GM12878 (cell line): ENCODE measurements at regions not wholly inside any gene's neighbourhood (a gene's known extent, or its start where the extent isn't known, plus 50 kb on each side); places are given as distances from the start of the nearest gene placed in this dataset.

Source experiments
- ATAC-seq: fragments of 200-7000 bp; cut with Tn5 transposase; 3 replicates; pipeline ENCODE4 v1.9.1; 2020; ENCODE audit warnings: mild to moderate bottlenecking, moderate library complexity
- BruUV-seq: library from RNA; stranded (reverse); fragments of 400-500 nt; replicated peaks from 2 replicates; lab custom pipeline; 2021; lab: Mats Ljungman, UMichigan
- CTCF ChIA-PET: fragments of 300-600 bp; sonication (Branson Sonifier 250); formaldehyde crosslinking; extraction: SDS; loops from one replicate; lab custom pipeline; 2021; ENCODE audit warnings: inconsistent platforms; lab: Yijun Ruan, JAX
- POLR2A ChIA-PET: fragments of 350-600 bp; formaldehyde crosslinking; extraction: SDS; loops from one replicate; lab custom pipeline; 2021; ENCODE audit warnings: inconsistent platforms; lab: Charles Lee
- RAD21 ChIA-PET: fragments of 300-600 bp; sonication (Branson Sonifier 250); formaldehyde crosslinking; loops from one replicate; lab custom pipeline; 2023; ENCODE audit warnings: antibody characterized with exemption; ENCODE audit not compliant: unreplicated experiment; lab: Charles Lee
- SMC1A ChIA-PET: fragments of 300-600 bp; sonication (Branson Sonifier 250); formaldehyde crosslinking; loops from one replicate; lab custom pipeline; 2023; ENCODE audit not compliant: unreplicated experiment, uncharacterized antibody; lab: Charles Lee
- DNase-seq: peaks from one replicate; pipeline ENCODE4 v3.0.0-alpha.2; 2011; ENCODE audit warnings: low read depth, low spot score
- FAIRE-seq: peaks from 3 replicates; lab custom pipeline; 2011; peaks lifted over from hg19 to GRCh38; lab: Jason Lieb, UNC
- H2AFZ ChIP-seq: 2 replicates; pipeline ENCODE4 v1.6.0; 2011; ENCODE audit warnings: low read depth, low read length, control low read depth; ENCODE audit not compliant: control insufficient read depth
- H3K27ac ChIP-seq: 2 replicates; pipeline ENCODE4 v1.5.1; 2011; ENCODE audit warnings: control low read depth; ENCODE audit not compliant: control insufficient read depth, insufficient read depth
- H3K27me3 ChIP-seq, 2 experiments: replicated peaks in 1 of 2; 2 replicates each; pipeline versions ENCODE4 v1.6.0 to v1.6.1; 2011; ENCODE audit warnings: low read length in 1 of 2; ENCODE audit not compliant: control insufficient read depth in 2 of 2, insufficient read depth in 2 of 2
- H3K36me3 ChIP-seq, 2 experiments: 2 replicates each; pipeline ENCODE4 v1.5.1; 2011; ENCODE audit warnings: low read length in 1 of 2; ENCODE audit not compliant: control insufficient read depth in 2 of 2, insufficient read depth in 2 of 2
- H3K4me1 ChIP-seq: 2 replicates; pipeline ENCODE4 v1.6.1; 2011; ENCODE audit warnings: mild to moderate bottlenecking, low read length, moderate library complexity, mixed read lengths; ENCODE audit not compliant: control insufficient read depth, insufficient read depth
- H3K4me2 ChIP-seq: 2 replicates; pipeline ENCODE4 v1.6.0; 2011; ENCODE audit warnings: control low read depth; ENCODE audit not compliant: control insufficient read depth, insufficient read depth
- H3K4me3 ChIP-seq: fragments of 200-600 bp; sonication (generic); 2 replicates; pipeline ENCODE4 v1.5.1; 2016
- H3K79me2 ChIP-seq: 2 replicates; pipeline ENCODE4 v1.6.0; 2011; ENCODE audit warnings: low read length; ENCODE audit not compliant: control insufficient read depth, insufficient read depth
- H3K9ac ChIP-seq: 2 replicates; pipeline ENCODE4 v1.8.0; 2011; ENCODE audit warnings: low read length, control low read depth, mixed read lengths; ENCODE audit not compliant: control insufficient read depth, insufficient read depth
- H3K9me3 ChIP-seq: replicated peaks from 3 replicates; pipeline ENCODE4 v1.5.1; 2011; ENCODE audit warnings: mild to moderate bottlenecking, low read length; ENCODE audit not compliant: control insufficient read depth, insufficient read depth
- H4K20me1 ChIP-seq: 2 replicates; pipeline ENCODE4 v1.6.0; 2011; ENCODE audit not compliant: control insufficient read depth, insufficient read depth
- ATF3 ChIP-seq: IDR thresholded peaks from 2 replicates; pipeline ENCODE4 v1.6.1; 2011; ENCODE audit warnings: low read depth, mild to moderate bottlenecking, low read length, moderate library complexity, borderline replicate concordance; ENCODE audit errors: extremely low read depth
- BCL11A ChIP-seq: IDR thresholded peaks from 2 replicates; pipeline ENCODE4 v1.6.1; 2011; ENCODE audit warnings: low read depth, low read length
- FOXK2 ChIP-seq: fragments of 450-650 bp; IDR thresholded peaks from 2 replicates; pipeline ENCODE4 v1.6.1; 2017; ENCODE audit warnings: mild to moderate bottlenecking, moderate library complexity
- HDAC2 ChIP-seq: fragments of 200-600 bp; sonication (generic); IDR thresholded peaks from 2 replicates; pipeline ENCODE4 v1.6.1; 2017
- JUND ChIP-seq: IDR thresholded peaks from 2 replicates; pipeline ENCODE4 v1.6.1; 2012; ENCODE audit warnings: low read depth, mild to moderate bottlenecking, low read length, improper control_type of control experiment, moderate library complexity
- KLF5 ChIP-seq: fragments of 450-650 bp; IDR thresholded peaks from 2 replicates; pipeline ENCODE4 v1.6.1; 2014; ENCODE audit warnings: mild to moderate bottlenecking; ENCODE audit not compliant: partially characterized antibody
- LARP7 ChIP-seq: fragments of 450-650 bp; IDR thresholded peaks from 2 replicates; pipeline ENCODE4 v1.6.1; 2017; ENCODE audit warnings: mild to moderate bottlenecking
- MLLT1 ChIP-seq: fragments of 450-650 bp; IDR thresholded peaks from 2 replicates; pipeline ENCODE4 v1.6.1; 2016; ENCODE audit warnings: mild to moderate bottlenecking
- MTA2 ChIP-seq: fragments of 450-650 bp; IDR thresholded peaks from 2 replicates; pipeline ENCODE4 v1.6.1; 2016; ENCODE audit warnings: low read depth, mild to moderate bottlenecking, moderate library complexity
- MYB ChIP-seq: fragments of 150-350 bp; IDR thresholded peaks from 2 replicates; pipeline ENCODE4 v1.6.1; 2014; ENCODE audit warnings: mild to moderate bottlenecking, low read depth, low read length, borderline replicate concordance
- NR2C1 ChIP-seq: fragments of 450-650 bp; IDR thresholded peaks from 2 replicates; pipeline ENCODE4 v1.6.1; 2017; ENCODE audit warnings: antibody characterized with exemption, mild to moderate bottlenecking, moderate library complexity
- NR2C2 ChIP-seq: IDR thresholded peaks from 2 replicates; pipeline ENCODE4 v1.6.1; 2011; ENCODE audit warnings: borderline replicate concordance, low read depth; ENCODE audit not compliant: control insufficient read depth, insufficient read length
- RB1 ChIP-seq: fragments of 450-650 bp; formaldehyde crosslinking; IDR thresholded peaks from 2 replicates; pipeline ENCODE4 v1.6.1; 2017; ENCODE audit warnings: mild to moderate bottlenecking, borderline replicate concordance
- SREBF2 ChIP-seq: IDR thresholded peaks from 2 replicates; pipeline ENCODE4 v1.6.1; 2012; ENCODE audit warnings: mild to moderate bottlenecking, low read length
- ZBTB40 ChIP-seq: fragments of 450-650 bp; IDR thresholded peaks from 2 replicates; pipeline ENCODE4 v1.6.1; 2016; ENCODE audit warnings: mild to moderate bottlenecking, moderate library complexity, borderline replicate concordance
- WGBS: methylation state at CpG from one replicate; pipeline ENCODE4 v1.1.6; 2016; ENCODE audit warnings: low lambda C conversion rate; ENCODE audit not compliant: insufficient replicate concordance, insufficient coverage; ENCODE audit errors: missing lambda C conversion rate; 5-methylcytosine and 5-hydroxymethylcytosine counted together
- in situ Hi-C: fragments of 300-500 bp; cut with MboI; formaldehyde crosslinking; loops from 9 replicates; pipeline ENCODE4 v1.14.3; 2018; ENCODE audit warnings: mixed read lengths
- intact Hi-C: fragments of 100-400 bp; cut with micrococcal nuclease; formaldehyde crosslinking; loops from one replicate; pipeline ENCODE4 v1.14.2; 2022; ENCODE audit not compliant: unreplicated experiment

- TF ChIP-seq MLLT1 = no peak
- TF ChIP-seq MTA2 = no peak
- TF ChIP-seq HDAC2 = no peak
- TF ChIP-seq ZBTB40 = no peak
- TF ChIP-seq NR2C2 = no peak
- no peak for TF ChIP-seq ATF3
Observed at GRCh38 chr17:70278844-70279462, 109.6 kb downstream of the KCNJ2 start (continued).

- intact Hi-C loops = no loop called here
- no peak overlapping the region for H2AFZ ChIP-seq
- no peaks in the 10 kb centered on the region for H3K4me1 ChIP-seq
- CTCF ChIA-PET = no interaction called here
- H3K4me2 ChIP-seq = no peak overlapping the region
- ATAC-seq = no peak
- WGBS = 19% methylated on average over 3 of the region's 3 CpGs
- no peak overlapping the region for H3K4me3 ChIP-seq
- no peak overlapping the region for H3K9ac ChIP-seq
- H3K27me3 ChIP-seq = no peaks in the 10 kb centered on the region
- TF ChIP-seq SREBF2 (no peak), NR2C1 (no peak), FOXK2 (no peak), BCL11A (no peak), LARP7 (no peak), JUND (no peak), RB1 (no peak), KLF5 (no peak), MYB (no peak)
- in situ Hi-C loops = no loop called here
- no peak for FAIRE-seq
- BruUV-seq = no TSS peak
- no peaks in the 10 kb centered on the region for H4K20me1 ChIP-seq
- RAD21 ChIA-PET = no interaction called here
- no peaks in the 10 kb centered on the region for H3K36me3 ChIP-seq
- no peak for DNase-seq
- H3K79me2 ChIP-seq = no peaks in the 10 kb centered on the region
- POLR2A ChIA-PET = no interaction called here
- H3K9me3 ChIP-seq = no peaks in the 10 kb centered on the region
- no peak overlapping the region for H3K27ac ChIP-seq
- SMC1A ChIA-PET = interaction anchor here (0.7 to 1.8 kb wide), 6 partner anchors 11 to 266 kb away, joined by 3 to 6 read pairs (median 3); no protein-coding TSS in a partner anchor
Observed at GRCh38 chr17:70286391-70286790, 117.1 kb downstream of the KCNJ2 start.
